Mesenchymal stem cell (in vitro differentiated cells and primary cell): ENCODE measurements at regions not wholly inside any gene's neighbourhood (a gene's known extent, or its start where the extent isn't known, plus 50 kb on each side); places are given as distances from the start of the nearest gene placed in this dataset.

Experiments used
- DNase-seq: peaks from one replicate; pipeline ENCODE4 v3.0.0-alpha.2; 2013
- H2AFZ ChIP-seq: one replicate; pipeline ENCODE4 v1.6.1; 2013; ENCODE audit warnings: low read depth, mild to moderate bottlenecking, control low read depth, inconsistent platforms, low read length, moderate library complexity
- H2AK5ac ChIP-seq: 2 replicates; pipeline ENCODE4 v1.6.1; 2013; ENCODE audit warnings: low read length, moderate library complexity, mild to moderate bottlenecking, inconsistent platforms; ENCODE audit not compliant: severe bottlenecking
- H2BK120ac ChIP-seq: one replicate; pipeline ENCODE4 v1.6.1; 2013; ENCODE audit warnings: low read depth, mild to moderate bottlenecking, inconsistent platforms, low read length, moderate library complexity
- H2BK12ac ChIP-seq, 2 experiments: one replicate each; pipeline ENCODE4 v1.6.1; 2013; ENCODE audit warnings: inconsistent platforms in 2 of 2, low read length in 2 of 2, mild to moderate bottlenecking in 2 of 2, moderate library complexity in 2 of 2, control low read depth in 1 of 2
- H2BK15ac ChIP-seq: one replicate; pipeline ENCODE4 v1.6.1; 2013; ENCODE audit warnings: mild to moderate bottlenecking, low read depth, inconsistent platforms; ENCODE audit not compliant: poor library complexity, severe bottlenecking
- H2BK5ac ChIP-seq: 2 replicates; pipeline ENCODE4 v1.6.1; 2013; ENCODE audit warnings: low read depth, mild to moderate bottlenecking, low read length, control low read depth, inconsistent platforms; ENCODE audit not compliant: poor library complexity, severe bottlenecking
- H3K14ac ChIP-seq, 2 experiments: one replicate each; pipeline ENCODE4 v1.6.1; 2013; ENCODE audit warnings: inconsistent platforms in 2 of 2, low read length in 2 of 2, control low read depth in 1 of 2, mild to moderate bottlenecking in 1 of 2, moderate library complexity in 1 of 2
- H3K18ac ChIP-seq, 2 experiments: one replicate each; pipeline ENCODE4 v1.6.1; 2013; ENCODE audit warnings: inconsistent platforms in 2 of 2, low read length in 2 of 2, control low read depth in 1 of 2, low read depth in 1 of 2, mild to moderate bottlenecking in 1 of 2
- H3K23ac ChIP-seq, 2 experiments: one replicate each; pipeline ENCODE4 v1.6.1; 2013; ENCODE audit warnings: inconsistent platforms in 2 of 2, low read length in 2 of 2, mild to moderate bottlenecking in 2 of 2, moderate library complexity in 2 of 2, control low read depth in 1 of 2
- H3K27ac ChIP-seq: 2 replicates; pipeline ENCODE4 v1.5.1; 2013; ENCODE audit warnings: mild to moderate bottlenecking, moderate library complexity, low read length, control low read depth, inconsistent platforms; ENCODE audit not compliant: poor library complexity, severe bottlenecking
- H3K27me3 ChIP-seq, 2 experiments: 2 replicates each; pipeline versions ENCODE4 v1.6.1 to v1.7.0; 2013; ENCODE audit warnings: low read length in 2 of 2, mild to moderate bottlenecking in 2 of 2, moderate library complexity in 2 of 2, control low read depth in 1 of 2, inconsistent platforms in 1 of 2; ENCODE audit not compliant: control insufficient read depth in 1 of 2, insufficient read depth in 1 of 2
- H3K36me3 ChIP-seq, 2 experiments: 2 replicates each; pipeline versions ENCODE4 v1.6.1 to v1.7.0; 2013; ENCODE audit warnings: low read length in 2 of 2, control low read depth in 1 of 2, inconsistent platforms in 1 of 2, low read depth in 1 of 2, mild to moderate bottlenecking in 1 of 2; ENCODE audit not compliant: insufficient read depth in 2 of 2, control insufficient read depth in 1 of 2
- H3K4ac ChIP-seq, 2 experiments: one replicate each; pipeline ENCODE4 v1.6.1; 2013; ENCODE audit warnings: inconsistent platforms in 2 of 2, low read length in 2 of 2, mild to moderate bottlenecking in 2 of 2, moderate library complexity in 2 of 2, control low read depth in 1 of 2, low read depth in 1 of 2
- H3K4me1 ChIP-seq: 2 replicates; pipeline ENCODE4 v1.6.1; 2013; ENCODE audit warnings: low read depth, low read length, control low read depth; ENCODE audit not compliant: control insufficient read depth, insufficient read depth
- H3K4me2 ChIP-seq: 2 replicates; pipeline ENCODE4 v1.6.1; 2013; ENCODE audit warnings: low read length, mild to moderate bottlenecking, inconsistent platforms; ENCODE audit not compliant: poor library complexity, severe bottlenecking
- H3K4me3 ChIP-seq, 2 experiments: 2 replicates each; pipeline versions ENCODE4 v1.5.1 to v1.7.0; 2013; ENCODE audit warnings: low read length in 2 of 2, mild to moderate bottlenecking in 2 of 2, control low read depth in 1 of 2, low read depth in 1 of 2; ENCODE audit not compliant: insufficient read depth in 1 of 2
- H3K79me1 ChIP-seq: replicated peaks from 2 replicates; pipeline ENCODE4 v1.6.1; 2013; ENCODE audit warnings: mild to moderate bottlenecking, control low read depth, low read length, inconsistent platforms; ENCODE audit not compliant: poor library complexity, severe bottlenecking
- H3K9ac ChIP-seq: 2 replicates; pipeline ENCODE4 v1.7.0; 2013; ENCODE audit warnings: mild to moderate bottlenecking, low read length, moderate library complexity
- H3K9me3 ChIP-seq: 2 replicates; pipeline ENCODE4 v1.7.0; 2013; ENCODE audit warnings: mild to moderate bottlenecking, low read length; ENCODE audit not compliant: control insufficient read depth
- H4K8ac ChIP-seq: one replicate; pipeline ENCODE4 v1.6.1; 2013; ENCODE audit warnings: inconsistent platforms, mild to moderate bottlenecking, low read length, moderate library complexity
- H4K91ac ChIP-seq: one replicate; pipeline ENCODE4 v1.6.1; 2013; ENCODE audit warnings: mild to moderate bottlenecking, low read length, inconsistent platforms
- WGBS: methylation state at CpG from one replicate; pipeline ENCODE4 v1.1.7; 2013; ENCODE audit warnings: mixed read lengths; 5-methylcytosine and 5-hydroxymethylcytosine counted together

DNA sequence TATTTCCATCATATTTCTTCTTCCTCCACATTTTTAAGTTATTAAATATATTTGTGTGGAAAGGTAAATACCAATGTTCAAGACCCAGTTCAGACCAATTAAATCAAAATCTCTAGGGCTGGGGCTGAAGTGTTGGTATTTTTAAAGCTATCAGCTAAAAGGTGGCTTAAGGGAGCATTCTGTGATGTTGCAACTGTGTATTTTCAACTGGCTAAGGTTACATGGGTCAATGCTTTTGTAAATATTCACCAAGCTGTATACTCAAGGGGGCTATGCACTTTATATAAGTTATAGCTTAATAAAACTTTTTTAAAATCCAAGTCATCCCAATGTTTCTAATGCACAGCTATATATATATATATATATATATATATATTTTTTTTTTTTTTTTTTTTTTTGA, 316.9 kb upstream of the GRM3 start:
- no peak overlapping the region for H4K91ac ChIP-seq

DNA sequence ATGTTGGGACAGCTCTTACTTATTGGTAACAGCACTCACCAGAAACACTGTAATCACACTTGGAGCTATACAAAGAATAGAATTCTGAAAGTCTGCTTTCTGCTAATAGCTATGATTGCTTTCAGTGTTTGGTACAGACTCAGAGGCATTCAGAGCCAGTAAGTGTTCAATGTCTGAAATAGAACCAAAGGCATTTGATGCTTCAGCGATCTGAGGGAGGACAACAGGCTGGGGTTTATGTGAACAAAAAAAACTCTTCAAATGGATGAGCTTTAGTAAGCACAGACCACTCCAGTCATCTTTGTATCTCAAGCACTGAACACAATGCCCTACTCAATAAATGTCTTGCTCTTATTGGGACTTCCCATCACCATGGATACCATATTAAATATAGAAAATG, 322.8 kb upstream of the GRM3 start:
- no peak overlapping the region for H4K91ac ChIP-seq
- H3K36me3 ChIP-seq: no peaks in the 10 kb centered on the region
- no peak overlapping the region for H3K4me2 ChIP-seq
- H2AFZ ChIP-seq: no peak overlapping the region
- no peak overlapping the region for H3K14ac ChIP-seq
- no peak overlapping the region for H2BK12ac ChIP-seq
- H3K4me1 ChIP-seq: no peaks in the 10 kb centered on the region
- no peak overlapping the region for H3K23ac ChIP-seq
- H2BK120ac ChIP-seq: no peak overlapping the region
- no peak overlapping the region for H2BK5ac ChIP-seq
- H3K27ac ChIP-seq: no peak overlapping the region
- H3K4ac ChIP-seq: no peak overlapping the region
- no peaks in the 10 kb centered on the region for H3K79me1 ChIP-seq
- no peaks in the 10 kb centered on the region for H3K27me3 ChIP-seq
- no peak for DNase-seq
- no peak overlapping the region for H3K18ac ChIP-seq
- no peak overlapping the region for H2AK5ac ChIP-seq
- 88% methylated on average over 1 of the region's 1 CpG for WGBS
- H2BK15ac ChIP-seq: no peak overlapping the region
- H3K4me3 ChIP-seq: no peak overlapping the region
- no peak overlapping the region for H3K9ac ChIP-seq
- H3K9me3 ChIP-seq: no peaks in the 10 kb centered on the region
- H4K8ac ChIP-seq: no peak overlapping the region

More for the DNA sequence above, 316.9 kb upstream of the GRM3 start:
- Histone ChIP-seq H2BK12ac (no peak overlapping the region), H3K14ac (no peak overlapping the region), H3K27ac (no peak overlapping the region), H4K8ac (no peak overlapping the region), H3K18ac (no peak overlapping the region), H3K27me3 (no peaks in the 10 kb centered on the region), H2BK120ac (no peak overlapping the region), H3K23ac (no peak overlapping the region), H2BK5ac (no peak overlapping the region), H3K9me3 (no peaks in the 10 kb centered on the region), H2AK5ac (no peak overlapping the region), H3K9ac (no peak overlapping the region), H3K36me3 (no peaks in the 10 kb centered on the region), H2AFZ (no peak overlapping the region), H3K79me1 (no peaks in the 10 kb centered on the region), H2BK15ac (no peak overlapping the region), H3K4me2 (no peak overlapping the region), H3K4ac (no peak overlapping the region), H3K4me1 (no peaks in the 10 kb centered on the region), H3K4me3 (no peak overlapping the region)
- DNase-seq: no peak

DNA sequence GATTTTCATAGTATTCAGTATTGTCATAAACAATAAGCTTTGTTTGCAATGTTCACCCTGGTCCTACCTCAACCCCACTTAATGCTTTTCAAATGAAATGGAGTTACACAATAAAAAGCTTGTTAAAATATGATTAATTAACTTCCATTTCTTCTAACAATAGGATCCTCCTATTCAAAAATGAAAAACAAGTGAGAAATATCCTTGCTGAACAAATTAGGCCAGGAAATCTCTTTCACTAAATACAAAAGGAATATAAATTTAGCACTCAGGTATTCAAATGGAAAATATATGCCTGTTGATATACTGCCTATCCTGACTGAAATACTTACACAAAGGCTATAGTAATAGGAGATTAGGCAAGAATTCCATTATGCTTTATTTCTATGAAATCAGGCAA, 323.4 kb upstream of the GRM3 start:
- Histone ChIP-seq H2AFZ (no peak overlapping the region), H3K9me3 (no peaks in the 10 kb centered on the region), H2AK5ac (no peak overlapping the region), H4K91ac (no peak overlapping the region), H3K27me3 (no peaks in the 10 kb centered on the region), H3K27ac (no peak overlapping the region), H2BK5ac (no peak overlapping the region), H4K8ac (no peak overlapping the region), H2BK120ac (no peak overlapping the region), H3K4ac (no peak overlapping the region), H3K79me1 (no peaks in the 10 kb centered on the region), H3K4me1 (no peaks in the 10 kb centered on the region), H2BK15ac (no peak overlapping the region), H3K23ac (no peak overlapping the region), H3K9ac (no peak overlapping the region), H2BK12ac (no peak overlapping the region), H3K14ac (no peak overlapping the region), H3K4me3 (no peak overlapping the region), H3K4me2 (no peak overlapping the region), H3K36me3 (no peaks in the 10 kb centered on the region), H3K18ac (no peak overlapping the region)
- no peak for DNase-seq

DNA sequence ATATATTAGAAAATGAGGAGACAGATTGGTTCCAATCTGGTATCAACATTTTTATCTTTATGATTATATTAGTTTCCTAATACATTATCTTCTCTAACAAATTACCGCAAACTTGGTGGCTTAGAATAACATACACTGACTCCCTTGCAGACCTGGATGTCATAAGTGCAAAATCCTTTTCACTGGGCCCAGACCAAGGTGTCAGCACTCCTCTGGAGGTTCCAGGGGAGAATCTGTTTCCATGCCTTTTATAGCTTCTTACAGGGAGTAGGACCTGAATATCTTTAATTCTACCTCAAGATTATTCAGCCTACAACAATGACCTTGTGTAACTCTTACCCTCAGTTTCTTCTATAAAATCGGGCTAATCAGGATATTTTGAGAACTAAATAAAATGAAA, 329.9 kb upstream of the GRM3 start:
- 53% methylated on average over 1 of the region's 2 CpGs for WGBS
- no peaks in the 10 kb centered on the region for H3K36me3 ChIP-seq
- no peak overlapping the region for H3K18ac ChIP-seq
- H3K27me3 ChIP-seq: no peaks in the 10 kb centered on the region
- no peak overlapping the region for H3K23ac ChIP-seq
- H2BK120ac ChIP-seq: no peak overlapping the region
- H4K8ac ChIP-seq: no peak overlapping the region
- no peak overlapping the region for H4K91ac ChIP-seq
- H3K27ac ChIP-seq: no peak overlapping the region
- no peak overlapping the region for H2AFZ ChIP-seq
- no peak overlapping the region for H2BK5ac ChIP-seq
- H3K79me1 ChIP-seq: no peaks in the 10 kb centered on the region
- no peak overlapping the region for H3K14ac ChIP-seq
- no peak overlapping the region for H3K4ac ChIP-seq
- no peaks in the 10 kb centered on the region for H3K4me1 ChIP-seq
- no peak for DNase-seq
- no peak overlapping the region for H2BK12ac ChIP-seq
- H3K4me3 ChIP-seq: no peak overlapping the region
- H3K9me3 ChIP-seq: no peaks in the 10 kb centered on the region
- no peak overlapping the region for H2AK5ac ChIP-seq
- no peak overlapping the region for H3K9ac ChIP-seq
- H3K4me2 ChIP-seq: no peak overlapping the region
- no peak overlapping the region for H2BK15ac ChIP-seq
